ENCODE measurements at regions not wholly inside any gene's neighbourhood (a gene's known extent, or its start where the extent isn't known, plus 50 kb on each side); places are given as distances from the start of the nearest gene placed in this dataset.
"Not testable (repeated sequence)": the region's sequence is repeated elsewhere in the genome, so short reads cannot be mapped to it uniquely, and the experiment has no call there.

GRCh38 chr2:8378016-8378810 lies 303.6 kb upstream of the ID2 start:
- no peak for DNase-seq

GRCh38 chr2:8379128-8379527 lies 302.7 kb upstream of the ID2 start:
- DNase-seq = no peak

- no peak for DNase-seq
Measured at GRCh38 chr2:8379549-8379948, 302.3 kb upstream of the ID2 start.

- no peak for DNase-seq
Measured at GRCh38 chr2:8380026-8380425, 301.8 kb upstream of the ID2 start.

DNA sequence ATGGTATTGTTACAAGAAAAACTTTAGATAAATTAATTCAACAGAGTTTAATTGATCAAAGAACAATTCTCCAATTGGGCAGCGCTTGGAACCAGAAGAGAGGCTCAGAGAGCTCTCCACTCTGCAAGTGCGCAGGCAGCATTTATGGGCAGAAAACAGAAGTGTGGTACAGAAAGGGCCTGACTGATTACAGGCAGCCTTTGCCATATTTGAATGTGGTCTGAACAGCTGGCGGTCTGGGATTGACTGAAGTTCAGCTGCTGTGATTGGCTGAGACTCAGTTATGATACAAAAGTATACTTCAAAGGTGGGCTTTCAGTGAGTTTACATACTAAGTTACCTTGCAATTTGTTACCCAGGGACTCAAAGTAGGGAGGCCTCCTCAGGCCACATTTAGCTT lies 301.3 kb upstream of the ID2 start:
- DNase-seq = no peak

DNA sequence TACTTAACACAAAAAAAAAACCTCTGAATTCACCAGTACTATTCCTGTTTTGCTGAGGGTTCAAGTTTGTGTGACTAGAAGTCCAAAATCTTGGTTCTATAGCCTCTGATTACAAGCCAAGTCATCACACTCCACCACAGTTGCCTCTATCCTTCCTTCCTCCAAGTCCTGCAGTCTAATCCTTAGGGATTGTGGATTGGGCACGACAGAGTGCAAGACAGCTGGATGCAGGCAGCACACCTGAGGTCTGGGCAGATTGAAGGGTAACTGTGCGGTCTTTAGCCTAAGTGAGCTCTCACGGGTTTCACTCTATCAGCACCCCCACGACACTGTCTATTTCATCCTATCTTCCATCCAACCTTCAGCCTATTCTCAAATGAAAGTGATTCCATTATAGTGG lies 299.4 kb upstream of the ID2 start:
- no peak for DNase-seq

DNA sequence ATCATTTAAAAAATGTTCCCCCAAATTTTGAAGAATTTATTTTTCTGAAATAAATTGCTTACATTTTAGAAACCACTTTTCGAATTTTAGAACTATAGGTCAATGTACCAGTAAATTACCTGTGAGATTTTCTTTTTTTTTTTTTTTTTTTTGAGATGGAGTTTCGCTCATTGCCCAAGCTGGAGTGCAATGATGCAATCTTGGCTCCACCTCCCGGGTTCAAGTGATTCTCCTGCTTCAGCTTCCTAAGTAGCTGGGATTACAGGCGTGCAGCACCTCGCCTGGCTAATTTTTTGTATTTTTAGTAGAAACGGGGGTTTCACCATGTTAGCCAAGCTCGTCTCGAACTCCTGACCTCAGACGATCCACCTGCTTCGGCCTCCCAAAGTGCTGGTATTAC lies 295.1 kb upstream of the ID2 start:
- DNase-seq = not testable (repeated sequence)

DNA sequence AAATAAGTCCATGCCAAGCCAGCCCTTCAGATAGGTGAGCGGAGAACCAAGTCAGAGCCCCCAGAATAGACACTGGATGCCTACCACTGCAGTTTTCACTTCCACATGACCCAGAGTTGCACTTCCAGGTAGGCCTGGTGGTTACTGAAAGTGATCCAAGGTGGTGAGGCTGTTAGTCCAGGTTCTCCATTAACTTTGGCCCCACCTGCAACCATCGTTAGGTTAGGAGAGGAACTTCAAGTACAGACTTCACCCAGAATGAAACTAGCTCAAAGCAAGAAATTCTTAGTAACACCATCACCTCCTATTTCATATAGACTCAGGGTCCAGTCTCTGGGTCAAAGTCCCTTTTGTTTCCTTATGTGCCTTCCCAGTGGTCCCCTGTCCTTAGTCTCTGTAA lies 293.1 kb upstream of the ID2 start:
- no peak for DNase-seq

DNA sequence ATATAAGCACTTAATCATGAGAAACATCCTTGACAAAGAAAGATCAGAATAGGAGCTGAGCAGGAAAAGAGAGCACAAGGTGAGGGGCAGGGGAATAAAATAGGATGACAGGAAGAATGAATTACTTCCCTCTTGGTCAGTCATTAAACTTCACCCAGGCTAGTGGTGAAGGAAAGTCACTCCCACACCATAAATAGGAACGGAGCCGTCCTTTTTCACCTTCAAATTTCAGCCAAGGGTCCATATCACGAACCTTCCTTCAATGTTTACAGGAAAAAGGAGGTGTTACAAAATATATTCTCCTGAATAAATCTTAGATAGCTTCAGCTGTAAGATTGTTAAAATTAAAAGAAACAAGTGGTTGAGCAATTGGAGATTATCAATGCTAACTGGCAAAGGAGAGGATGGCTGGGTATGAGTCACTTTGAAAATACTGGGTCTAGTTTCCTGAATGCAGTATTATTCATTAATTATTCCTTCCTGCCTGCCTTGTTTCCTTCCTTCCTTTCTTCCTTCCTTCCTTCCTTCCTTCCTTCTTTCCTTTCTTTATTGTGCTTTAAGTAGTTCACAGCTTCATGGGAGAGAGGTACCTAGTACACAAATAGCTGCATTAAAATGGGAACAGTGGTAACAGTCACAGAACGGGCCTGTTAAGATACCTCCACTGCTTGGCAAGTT lies 292.3 kb upstream of the ID2 start:
- no peak for DNase-seq

- no peak for DNase-seq
Measured at GRCh38 chr2:8391126-8391525, 290.7 kb upstream of the ID2 start.

DNA sequence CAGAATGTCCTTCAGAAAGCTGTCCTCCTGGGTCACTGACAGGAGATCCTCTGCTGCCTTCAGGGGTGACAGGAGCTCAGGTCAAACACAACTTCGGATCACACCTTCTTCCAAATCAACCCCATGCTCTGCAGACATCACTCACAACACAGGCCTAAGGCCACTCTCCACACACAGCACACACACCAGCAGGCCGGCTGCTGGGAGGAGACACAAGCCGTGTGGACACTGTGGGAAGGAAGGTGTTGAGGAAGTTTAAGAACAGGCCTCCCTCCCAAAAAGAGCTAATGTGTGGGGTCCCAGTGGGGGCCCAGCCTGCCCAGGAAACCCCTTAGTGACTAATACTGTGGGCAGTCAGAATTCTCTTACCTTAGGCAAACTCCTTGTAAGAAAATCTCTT lies 290.3 kb upstream of the ID2 start:
- DNase-seq = no peak

GRCh38 chr2:8392098-8392866 lies 289.6 kb upstream of the ID2 start:
- no peak for DNase-seq

GRCh38 chr2:8393506-8393905 lies 288.4 kb upstream of the ID2 start:
- DNase-seq = no peak

DNA sequence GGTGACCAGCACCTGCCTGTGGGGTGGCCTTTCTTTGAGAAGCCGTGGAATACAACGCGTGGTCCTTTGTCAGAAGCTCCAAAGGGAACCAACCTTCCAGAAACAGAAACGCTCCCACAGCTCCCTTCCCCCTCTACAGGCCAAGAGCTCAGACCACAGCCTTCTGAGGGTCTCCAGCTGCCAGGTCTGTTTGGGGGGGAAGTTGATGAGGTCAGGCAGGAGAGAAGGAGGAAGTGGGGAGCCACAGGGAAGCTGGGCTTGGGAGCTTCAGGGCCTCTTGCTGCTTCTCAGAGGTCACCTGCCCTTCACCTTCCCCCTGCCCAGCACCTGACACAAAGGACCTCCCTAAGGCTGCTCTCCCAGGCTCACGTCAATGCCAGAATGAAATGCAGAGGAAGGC lies 287.7 kb upstream of the ID2 start:
- no peak for DNase-seq

GRCh38 chr2:8394569-8395359 lies 287.1 kb upstream of the ID2 start:
- no peak for DNase-seq

DNA sequence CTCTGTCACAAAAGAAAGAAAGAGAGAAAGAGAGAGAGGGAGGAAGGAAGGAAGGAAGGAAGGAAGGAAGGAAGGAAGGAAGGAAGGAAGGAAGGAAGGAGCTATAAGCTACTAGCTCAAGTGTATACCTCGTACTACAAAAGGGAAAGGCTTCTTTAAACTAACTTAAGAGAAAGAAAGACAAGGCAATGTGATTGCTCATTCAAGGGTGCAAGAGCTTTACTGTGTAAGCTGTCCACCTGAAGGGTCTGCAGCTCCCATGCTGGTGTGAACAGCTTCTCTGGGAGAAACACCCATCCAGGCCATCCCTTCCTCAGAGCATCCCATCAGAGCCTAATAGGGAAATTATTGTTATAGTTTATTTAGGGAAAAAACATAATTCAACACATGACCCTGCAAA lies 286.1 kb upstream of the ID2 start:
- DNase-seq = no peak

GRCh38 chr2:8398040-8398668 lies 283.7 kb upstream of the ID2 start:
- no peak for DNase-seq

GRCh38 chr2:8399731-8400130 lies 282.1 kb upstream of the ID2 start:
- DNase-seq = no peak

DNA sequence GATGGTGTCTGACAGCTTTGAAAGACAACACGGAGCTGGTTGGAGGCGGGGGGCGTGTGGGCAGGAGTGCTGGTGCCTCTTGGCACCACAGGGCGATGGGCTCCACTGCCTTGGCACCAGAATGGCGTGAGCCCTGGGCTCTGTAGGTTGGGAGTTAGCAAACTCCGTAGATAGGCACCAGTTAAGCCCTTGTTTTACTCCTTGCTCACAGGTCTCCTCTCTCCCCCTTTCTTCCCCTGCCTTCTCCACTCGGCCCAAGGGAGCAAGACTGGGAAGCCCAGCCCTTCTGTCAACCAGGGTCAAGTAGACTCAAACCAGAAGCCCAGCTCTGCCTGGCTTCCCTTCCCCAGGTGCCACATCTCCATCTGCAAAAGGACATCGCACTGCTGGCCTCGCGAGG lies 281.7 kb upstream of the ID2 start:
- no peak for DNase-seq

- no peak for DNase-seq
Measured at GRCh38 chr2:8402222-8402621, 279.6 kb upstream of the ID2 start.

GRCh38 chr2:8403876-8404275 lies 278.0 kb upstream of the ID2 start:
- DNase-seq = no peak

DNA sequence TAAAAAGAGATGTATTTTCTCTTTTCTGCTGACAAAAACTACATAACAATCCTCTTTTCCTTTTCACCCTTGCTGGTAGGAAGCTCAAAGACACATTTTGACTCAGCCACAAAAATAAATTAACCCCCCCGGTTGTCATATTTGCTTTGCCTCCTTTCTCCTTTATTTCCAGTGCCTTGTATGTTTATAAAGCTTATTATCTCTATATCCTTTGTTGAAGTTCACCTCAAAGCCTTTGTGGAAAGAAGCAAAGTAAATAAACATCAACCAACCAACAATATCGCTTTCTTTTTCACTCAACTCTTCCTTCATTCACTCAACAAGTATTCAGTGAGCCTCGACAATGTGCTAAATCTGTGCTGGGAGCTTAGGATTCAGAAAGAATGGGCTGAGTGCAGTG lies 276.5 kb upstream of the ID2 start:
- DNase-seq = no peak

GRCh38 chr2:8406271-8406670 lies 275.6 kb upstream of the ID2 start:
- no peak for DNase-seq

Data from NCI-H82 (cell line).